Activated T-helper 1 cell treated with anti-CD3 and anti-CD28 coated beads, Interleukin-12 subunit alpha, Interleukin-12 subunit beta, Interleukin-2, Interleukin-4 antibody, amounts not matched to agents 30 ng/mL and 10 ng/mL and 1 ng/mL, durations not matched to agents 14 hours and 24 hours and 36 hours (primary cell): ENCODE measurements at regions not wholly inside any gene's neighbourhood (a gene's known extent, or its start where the extent isn't known, plus 50 kb on each side); places are given as distances from the start of the nearest gene placed in this dataset.

ENCODE experiments used
- DNase-seq: peaks from one replicate; pipeline ENCODE4 v3.0.0; 2021; ENCODE audit warnings: low spot score
- H3K27ac Mint-ChIP-seq: one replicate; pipeline ENCODE4 v1.8.0; 2021; ENCODE audit warnings: mild to moderate bottlenecking, mixed read lengths
- H3K27me3 Mint-ChIP-seq: one replicate; pipeline ENCODE4 v1.8.0; 2022; ENCODE audit warnings: mild to moderate bottlenecking, moderate library complexity, mixed read lengths; ENCODE audit not compliant: insufficient read depth
- H3K36me3 Mint-ChIP-seq: one replicate; pipeline ENCODE4 v1.8.0; 2021; ENCODE audit warnings: low read depth, mixed read lengths
- H3K4me1 Mint-ChIP-seq: one replicate; pipeline ENCODE4 v1.8.0; 2021; ENCODE audit warnings: low read depth, mixed read lengths
- H3K4me3 Mint-ChIP-seq: one replicate; pipeline ENCODE4 v1.8.0; 2021; ENCODE audit warnings: mild to moderate bottlenecking, moderate library complexity, mixed read lengths
- H3K9me3 Mint-ChIP-seq: one replicate; pipeline ENCODE4 v1.8.0; 2021; ENCODE audit warnings: mixed read lengths
- intact Hi-C: fragments of 100-400 bp; cut with micrococcal nuclease; formaldehyde crosslinking; loops from one replicate; pipeline ENCODE4 v1.15.1; 2024

- Mint-ChIP-seq H3K9me3 (no peaks in the 10 kb centered on the region), H3K27me3 (no peaks in the 10 kb centered on the region), H3K27ac (no peak overlapping the region), H3K36me3 (no peaks in the 10 kb centered on the region), H3K4me3 (no peak overlapping the region), H3K4me1 (no peaks in the 10 kb centered on the region)
- intact Hi-C loops, result no loop called here
- no peak for DNase-seq
These were observed 174.7 kb upstream of the NAV2 start for GRCh38 chr11:19537803-19538453.

GRCh38 chr11:19536131-19536530, 176.5 kb upstream of the NAV2 start:
- Mint-ChIP-seq H3K9me3 (no peaks in the 10 kb centered on the region), H3K36me3 (no peaks in the 10 kb centered on the region), H3K27me3 (peaks cover 2% of the 10 kb centered on the region), H3K27ac (no peak overlapping the region), H3K4me1 (no peaks in the 10 kb centered on the region), H3K4me3 (no peak overlapping the region)
- DNase-seq, result no peak
- intact Hi-C loops, result no loop called here

GRCh38 chr11:19530505-19530904, 182.1 kb upstream of the NAV2 start:
- Mint-ChIP-seq H3K9me3 (no peaks in the 10 kb centered on the region), H3K4me3 (no peak overlapping the region), H3K4me1 (no peaks in the 10 kb centered on the region), H3K36me3 (no peaks in the 10 kb centered on the region), H3K27ac (no peak overlapping the region), H3K27me3 (peaks cover 5% of the 10 kb centered on the region)
- no peak for DNase-seq
- intact Hi-C loops, result no loop called here

GRCh38 chr11:19526119-19526518, 186.5 kb upstream of the NAV2 start:
- Mint-ChIP-seq H3K36me3 (no peaks in the 10 kb centered on the region), H3K9me3 (no peaks in the 10 kb centered on the region)
- intact Hi-C loops, result no loop called here

GRCh38 chr11:19525714-19526113, 186.9 kb upstream of the NAV2 start:
- H3K4me1 Mint-ChIP-seq, result no peaks in the 10 kb centered on the region
- no peak overlapping the region for H3K27ac Mint-ChIP-seq
- peaks cover 3% of the 10 kb centered on the region for H3K27me3 Mint-ChIP-seq
- H3K36me3 Mint-ChIP-seq, result no peaks in the 10 kb centered on the region
- intact Hi-C loops, result no loop called here
- DNase-seq, result no peak
- H3K9me3 Mint-ChIP-seq, result no peaks in the 10 kb centered on the region
- H3K4me3 Mint-ChIP-seq, result no peak overlapping the region

More at GRCh38 chr11:19526119-19526518, 186.5 kb upstream of the NAV2 start:
- no peak overlapping the region for H3K4me3 Mint-ChIP-seq
- no peak overlapping the region for H3K27ac Mint-ChIP-seq
- H3K4me1 Mint-ChIP-seq, result no peaks in the 10 kb centered on the region
- DNase-seq, result no peak
- H3K27me3 Mint-ChIP-seq, result peaks cover 3% of the 10 kb centered on the region

GRCh38 chr11:19525276-19525675, 187.4 kb upstream of the NAV2 start:
- H3K9me3 Mint-ChIP-seq, result no peaks in the 10 kb centered on the region
- H3K27me3 Mint-ChIP-seq, result peaks cover 3% of the 10 kb centered on the region
- no peak overlapping the region for H3K4me3 Mint-ChIP-seq
- H3K4me1 Mint-ChIP-seq, result no peaks in the 10 kb centered on the region
- DNase-seq, result no peak
- no peaks in the 10 kb centered on the region for H3K36me3 Mint-ChIP-seq
- intact Hi-C loops, result no loop called here
- no peak overlapping the region for H3K27ac Mint-ChIP-seq

GRCh38 chr11:19524171-19524671, 188.4 kb upstream of the NAV2 start:
- H3K27me3 Mint-ChIP-seq, result peaks cover 1% of the 10 kb centered on the region
- no peak for DNase-seq
- no peaks in the 10 kb centered on the region for H3K36me3 Mint-ChIP-seq
- H3K4me1 Mint-ChIP-seq, result no peaks in the 10 kb centered on the region
- H3K27ac Mint-ChIP-seq, result no peak overlapping the region
- no peaks in the 10 kb centered on the region for H3K9me3 Mint-ChIP-seq
- no peak overlapping the region for H3K4me3 Mint-ChIP-seq
- intact Hi-C loops, result no loop called here

- no peak overlapping the region for H3K4me3 Mint-ChIP-seq
- no peaks in the 10 kb centered on the region for H3K27me3 Mint-ChIP-seq
- H3K36me3 Mint-ChIP-seq, result no peaks in the 10 kb centered on the region
- no peak overlapping the region for H3K27ac Mint-ChIP-seq
- no peaks in the 10 kb centered on the region for H3K9me3 Mint-ChIP-seq
- intact Hi-C loops, result no loop called here
- H3K4me1 Mint-ChIP-seq, result no peaks in the 10 kb centered on the region
- DNase-seq, result no peak
These were observed 192.0 kb upstream of the NAV2 start for GRCh38 chr11:19520681-19521080.

- intact Hi-C loops, result no loop called here
- H3K27me3 Mint-ChIP-seq, result no peaks in the 10 kb centered on the region
- no peaks in the 10 kb centered on the region for H3K36me3 Mint-ChIP-seq
- no peak overlapping the region for H3K4me3 Mint-ChIP-seq
- no peak for DNase-seq
- H3K9me3 Mint-ChIP-seq, result no peaks in the 10 kb centered on the region
- H3K27ac Mint-ChIP-seq, result no peak overlapping the region
- H3K4me1 Mint-ChIP-seq, result no peaks in the 10 kb centered on the region
These were observed 192.6 kb upstream of the NAV2 start for GRCh38 chr11:19519912-19520641.

- Mint-ChIP-seq H3K36me3 (no peaks in the 10 kb centered on the region), H3K27ac (no peak overlapping the region), H3K4me1 (no peaks in the 10 kb centered on the region), H3K27me3 (no peaks in the 10 kb centered on the region), H3K9me3 (no peaks in the 10 kb centered on the region), H3K4me3 (no peak overlapping the region)
- intact Hi-C loops, result no loop called here
- no peak for DNase-seq
These were observed 193.3 kb upstream of the NAV2 start for GRCh38 chr11:19519353-19519752.

GRCh38 chr11:19513253-19513652, 199.4 kb upstream of the NAV2 start:
- intact Hi-C loops, result no loop called here
- Mint-ChIP-seq H3K36me3 (no peaks in the 10 kb centered on the region), H3K9me3 (no peaks in the 10 kb centered on the region), H3K27ac (no peak overlapping the region), H3K4me3 (no peak overlapping the region), H3K4me1 (no peaks in the 10 kb centered on the region), H3K27me3 (peaks cover 21% of the 10 kb centered on the region)
- no peak for DNase-seq

GRCh38 chr11:19512618-19513017, 200.0 kb upstream of the NAV2 start:
- DNase-seq, result no peak
- peaks cover 21% of the 10 kb centered on the region for H3K27me3 Mint-ChIP-seq
- no peaks in the 10 kb centered on the region for H3K4me1 Mint-ChIP-seq
- H3K27ac Mint-ChIP-seq, result no peak overlapping the region
- H3K36me3 Mint-ChIP-seq, result no peaks in the 10 kb centered on the region
- no peaks in the 10 kb centered on the region for H3K9me3 Mint-ChIP-seq
- intact Hi-C loops, result no loop called here
- H3K4me3 Mint-ChIP-seq, result no peak overlapping the region

GRCh38 chr11:19511413-19512183, 201.0 kb upstream of the NAV2 start:
- Mint-ChIP-seq H3K36me3 (no peaks in the 10 kb centered on the region), H3K9me3 (no peaks in the 10 kb centered on the region)

More at GRCh38 chr11:19511413-19512183, 201.0 kb upstream of the NAV2 start:
- intact Hi-C loops, result no loop called here
- DNase-seq, result no peak
- no peaks in the 10 kb centered on the region for H3K4me1 Mint-ChIP-seq
- H3K27me3 Mint-ChIP-seq, result peaks cover 25% of the 10 kb centered on the region
- H3K27ac Mint-ChIP-seq, result no peak overlapping the region
- no peak overlapping the region for H3K4me3 Mint-ChIP-seq
